ENCODE measurements at regions not wholly inside any gene's neighbourhood (a gene's known extent, or its start where the extent isn't known, plus 50 kb on each side); places are given as distances from the start of the nearest gene placed in this dataset.
A peak's percentile ranks its signal among the peaks of the same experiment; 100 is the strongest.
"Not testable (repeated sequence)": the region's sequence is repeated elsewhere in the genome, so short reads cannot be mapped to it uniquely, and the experiment has no call there.

DNA sequence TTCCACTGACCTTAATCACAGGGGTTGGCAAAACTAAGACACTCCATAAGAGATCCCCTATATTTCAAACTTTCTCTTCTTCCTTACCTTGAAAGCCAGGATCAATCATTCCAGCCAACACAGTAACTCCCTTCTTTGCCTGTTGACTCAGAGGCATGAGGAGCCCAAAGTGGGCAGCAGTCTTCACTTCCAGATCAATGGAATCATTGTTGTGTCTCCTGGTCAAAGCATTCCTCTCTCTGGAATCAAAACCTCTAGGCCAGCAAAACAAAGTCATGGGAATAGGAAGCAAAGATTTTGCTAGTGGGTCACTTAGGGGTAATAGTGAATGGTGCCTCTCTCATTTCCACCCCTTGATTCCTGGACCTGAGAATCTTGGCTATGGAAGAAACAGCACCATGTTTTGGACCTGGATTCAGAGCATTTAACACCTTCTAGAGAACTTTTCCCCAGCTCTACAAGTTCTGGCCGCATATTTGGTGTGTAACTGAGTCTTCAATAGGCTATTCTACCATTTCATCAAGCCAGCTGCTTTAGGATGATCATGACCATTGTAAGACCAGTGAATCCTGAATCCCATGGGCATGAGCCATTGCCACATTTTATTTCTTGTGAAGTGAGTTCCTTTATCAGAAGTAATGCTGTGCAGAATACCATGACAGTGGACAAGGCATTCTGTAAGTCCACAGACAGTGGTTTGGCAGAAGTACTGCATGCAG lies 65.7 kb upstream of the SERPINE2 start:
- DNase-seq = no peak

DNA sequence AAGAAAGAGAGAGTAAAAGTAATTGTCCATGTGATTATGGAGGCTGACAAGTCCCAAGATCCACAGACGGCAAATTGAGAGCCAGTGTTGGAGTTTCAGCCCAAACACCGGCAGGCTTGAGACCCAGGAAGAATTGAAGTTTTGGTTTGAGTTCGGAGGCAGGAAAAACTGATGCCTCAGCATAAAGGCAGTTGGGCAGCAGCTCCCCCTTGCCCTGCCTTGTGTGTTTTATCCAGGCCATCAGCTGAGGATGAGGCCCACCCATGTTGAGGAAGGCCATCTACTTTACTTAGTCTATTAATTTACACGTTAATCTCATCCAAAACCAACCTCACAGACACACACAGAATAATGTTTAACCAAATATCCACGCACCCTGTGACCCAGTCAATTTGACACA lies 64.6 kb upstream of the SERPINE2 start:
- DNase-seq = no peak

DNA sequence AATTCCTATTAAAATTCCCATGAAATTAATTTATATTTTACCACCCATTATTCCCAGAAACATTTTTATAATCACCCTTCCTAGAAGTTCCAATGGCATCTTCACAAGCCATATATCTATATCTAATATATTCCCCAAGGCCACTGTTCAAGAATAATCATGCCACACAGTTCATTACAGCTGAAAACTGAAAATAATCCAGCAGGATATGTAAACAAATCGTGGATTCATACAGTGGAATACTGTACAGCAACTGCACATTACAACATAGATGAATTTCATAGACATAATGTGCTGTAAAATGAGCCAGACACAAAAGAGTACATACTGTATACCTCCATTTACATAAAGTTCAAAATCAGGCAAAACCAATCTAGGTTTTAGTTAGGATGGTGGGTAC lies 63.9 kb upstream of the SERPINE2 start:
- no peak for DNase-seq

DNA sequence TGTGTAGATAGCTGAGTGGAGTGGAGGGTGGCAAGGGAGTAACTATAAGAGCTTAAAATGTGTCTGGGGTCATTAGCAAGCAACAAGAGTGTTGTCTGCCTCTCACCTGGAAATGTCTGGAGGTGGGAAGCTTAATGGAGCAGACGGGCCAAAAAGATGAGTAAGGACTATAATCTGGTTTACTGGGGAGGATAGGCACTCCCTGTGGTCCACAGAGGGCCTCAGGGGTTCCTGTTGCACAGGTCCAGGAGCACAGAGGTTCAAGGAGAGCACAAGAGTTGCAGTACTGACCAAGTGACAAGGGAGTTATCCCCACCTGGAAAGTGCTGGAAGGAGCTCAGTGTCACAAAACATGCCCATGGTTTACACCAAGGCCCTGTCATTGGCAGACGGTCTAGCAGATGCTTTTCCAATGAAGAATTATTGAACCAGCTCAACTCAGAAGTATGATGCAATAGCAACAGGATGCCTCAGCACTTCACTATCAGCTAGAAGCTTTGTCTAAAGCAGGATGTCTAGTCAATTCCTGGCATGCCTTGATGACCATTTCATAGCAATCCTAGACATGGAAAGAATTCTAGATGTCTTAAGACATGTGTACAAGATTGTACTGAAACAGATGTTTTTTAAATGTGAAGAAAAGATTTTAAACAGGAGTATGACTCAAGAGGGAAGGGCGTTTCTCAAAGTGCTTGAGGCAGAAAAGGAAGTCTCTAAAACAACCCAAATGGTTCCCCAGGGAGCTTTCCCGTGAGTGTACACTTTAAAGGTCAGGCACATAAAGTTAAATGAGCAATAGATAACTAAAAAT lies 62.9 kb upstream of the SERPINE2 start:
- DNase-seq = peak; percentile 99

DNA sequence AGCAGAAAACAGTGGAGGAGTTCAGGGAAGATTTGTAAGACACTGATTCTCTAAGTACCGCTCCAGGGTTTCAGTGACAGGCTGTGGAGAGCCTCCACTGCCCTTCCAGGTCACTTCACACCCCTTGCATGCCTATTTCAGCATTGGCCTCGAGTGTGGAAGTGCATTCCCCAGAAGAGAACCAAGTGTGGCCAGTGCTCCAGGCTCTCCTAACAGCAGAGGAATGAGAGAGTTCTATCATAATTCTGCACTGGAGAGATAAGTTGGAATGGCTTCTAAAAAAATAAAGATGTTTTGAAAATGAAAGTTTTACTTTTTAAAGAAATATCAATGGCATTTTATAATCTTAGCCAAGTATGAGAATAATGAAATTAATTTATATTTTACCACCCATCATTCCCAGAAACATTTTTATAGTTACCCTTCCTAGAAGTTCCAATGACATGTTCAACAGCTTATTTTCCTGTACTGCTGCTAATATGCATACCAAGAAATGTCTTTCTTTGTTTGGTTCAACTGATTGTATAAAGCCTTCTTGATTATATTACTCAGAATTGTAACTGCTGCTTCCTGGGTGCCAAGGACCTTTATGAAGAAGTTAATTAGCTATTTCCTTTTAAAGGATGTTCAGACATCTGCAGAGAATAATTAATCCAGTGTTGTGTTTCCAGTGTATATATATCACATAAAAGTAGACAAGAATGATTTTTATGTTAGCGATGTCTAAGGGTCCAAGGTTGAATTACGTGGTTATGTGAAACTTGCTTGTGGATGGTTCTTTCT lies 61.0 kb upstream of the SERPINE2 start:
- DNase-seq = no peak

DNA sequence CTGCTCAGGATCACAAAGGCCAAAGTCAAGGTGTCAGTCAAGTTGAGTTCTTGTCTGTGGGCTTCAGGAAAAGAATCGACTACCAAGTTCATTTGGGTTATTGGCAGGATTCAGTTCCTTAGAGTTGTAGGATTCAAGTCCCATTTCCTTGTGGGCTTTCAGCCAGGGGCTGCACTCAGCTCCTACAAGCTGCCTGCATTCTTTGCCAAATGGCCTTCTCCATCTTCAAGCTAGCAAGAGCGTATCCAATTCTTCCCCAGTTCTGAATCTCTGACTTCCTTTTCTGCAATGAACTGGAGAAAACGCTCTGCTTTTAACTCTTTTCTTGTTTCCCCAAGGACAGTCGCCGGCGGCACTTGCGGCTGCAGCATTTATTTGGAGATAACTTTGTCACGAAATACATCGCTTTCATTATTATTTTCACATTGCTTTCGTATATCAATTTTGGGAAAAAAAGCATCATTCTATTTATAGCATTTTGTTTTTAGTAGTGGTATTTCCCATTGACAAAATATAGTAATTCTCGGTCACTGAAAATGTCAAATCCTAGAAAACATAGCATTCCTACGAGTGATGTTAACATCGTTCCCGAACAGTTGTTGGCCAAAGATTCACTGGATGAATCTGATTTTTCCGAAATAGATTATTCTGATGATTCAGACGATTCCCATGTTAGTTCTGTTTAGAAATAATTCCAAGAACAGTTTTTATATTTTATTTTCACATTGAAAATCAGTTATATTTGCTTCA lies 59.6 kb upstream of the SERPINE2 start:
- DNase-seq = peak; percentile 42

DNA sequence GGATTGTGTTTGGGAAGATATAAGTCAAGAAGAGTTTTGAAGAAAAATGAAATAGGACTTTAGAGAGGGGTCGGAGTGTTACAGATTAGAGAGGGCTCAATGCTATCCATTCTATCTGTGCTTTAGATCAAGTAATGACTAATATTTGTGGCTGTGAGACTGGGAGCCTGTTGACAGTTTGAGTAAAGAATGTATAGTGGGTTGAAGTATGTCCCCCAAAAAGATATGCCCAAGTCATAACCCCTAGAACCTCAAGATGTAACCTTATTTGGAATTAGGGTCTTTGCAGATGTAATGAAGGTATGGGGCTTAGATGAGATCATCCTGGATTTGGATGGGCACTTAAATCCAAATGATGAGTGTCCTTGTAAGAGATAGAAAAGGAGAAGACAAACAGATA lies 55.3 kb upstream of the SERPINE2 start:
- peak; percentile 88 for DNase-seq

DNA sequence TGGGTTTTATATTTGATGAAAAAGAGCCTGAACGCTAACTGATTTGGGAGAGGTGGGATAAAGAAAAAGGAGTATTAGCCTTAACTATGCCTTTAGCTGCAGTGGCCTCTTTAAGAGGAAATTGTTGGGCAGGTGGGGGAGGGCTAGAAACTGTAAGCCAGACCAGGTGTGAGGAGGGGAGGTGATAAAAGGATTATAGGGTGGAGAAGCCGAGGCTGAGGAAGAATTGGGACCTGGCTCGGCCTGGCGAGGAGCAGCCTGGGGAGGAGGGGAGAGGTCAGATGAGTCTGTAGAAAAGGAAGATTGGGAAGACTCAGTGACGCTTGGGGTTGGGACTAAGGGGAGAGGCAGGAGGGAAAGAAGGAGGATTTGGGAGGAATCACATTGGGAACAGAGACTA lies 52.6 kb upstream of the SERPINE2 start:
- not testable (repeated sequence) for DNase-seq

DNA sequence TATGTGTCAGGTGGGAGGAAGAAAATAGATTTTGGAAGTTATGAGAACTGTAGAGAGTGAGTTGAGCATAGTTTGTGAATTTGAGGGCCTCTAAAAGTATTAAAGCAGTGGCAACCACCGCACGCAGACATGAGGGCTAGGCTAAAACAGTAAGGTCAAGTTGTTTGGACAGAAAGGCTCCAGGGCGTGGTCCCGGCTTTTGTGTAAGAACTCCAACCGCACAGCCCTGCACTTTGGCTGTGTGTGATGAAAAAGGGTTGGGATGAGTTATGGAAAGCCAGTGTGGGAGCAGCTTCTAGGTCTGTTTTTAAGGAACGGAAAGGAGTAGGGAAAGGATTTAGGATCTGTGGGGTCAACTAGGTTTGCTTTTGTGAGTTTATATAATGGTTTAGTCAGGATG lies 50.5 kb upstream of the SERPINE2 start:
- DNase-seq = not testable (repeated sequence)

All from fibroblast of skin of right biceps (primary cell).